Skeletal muscle tissue (tissue), 3 donors: ENCODE measurements at regions not wholly inside any gene's neighbourhood (a gene's known extent, or its start where the extent isn't known, plus 50 kb on each side); places are given as distances from the start of the nearest gene placed in this dataset.
A peak's percentile ranks its signal among the peaks of the same experiment; 100 is the strongest.
"Not testable (repeated sequence)": the region's sequence is repeated elsewhere in the genome, so short reads cannot be mapped to it uniquely, and the experiment has no call there.

Source experiments
- H3K27ac ChIP-seq: one replicate; pipeline ENCODE4 v1.7.0; 2013; ENCODE audit warnings: mild to moderate bottlenecking, low read depth, low read length, inconsistent platforms
- H3K27me3 ChIP-seq, 3 donors: one replicate each; pipeline ENCODE4 v1.7.0; 2013; ENCODE audit warnings: low read length in 3 of 3; ENCODE audit not compliant: control insufficient read depth in 3 of 3, insufficient read depth in 3 of 3
- H3K36me3 ChIP-seq, 3 donors: one replicate each; pipeline ENCODE4 v1.7.0; 2013; ENCODE audit warnings: low read length in 3 of 3; ENCODE audit not compliant: control insufficient read depth in 3 of 3, insufficient read depth in 3 of 3
- H3K4me1 ChIP-seq, 3 donors: one replicate each; pipeline ENCODE4 v1.7.0; 2013; ENCODE audit warnings: low read length in 3 of 3, mild to moderate bottlenecking in 3 of 3; ENCODE audit not compliant: control insufficient read depth in 3 of 3, insufficient read depth in 3 of 3
- H3K4me3 ChIP-seq, 3 donors: one replicate each; pipeline ENCODE4 v1.7.0; 2013; ENCODE audit warnings: low read length in 3 of 3
- H3K9ac ChIP-seq, 3 donors: one replicate each; pipeline ENCODE4 v1.7.0; 2013; ENCODE audit warnings: low read length in 3 of 3, mild to moderate bottlenecking in 3 of 3, moderate library complexity in 2 of 3, low read depth in 1 of 3
- H3K9me3 ChIP-seq, 3 donors: one replicate each; pipeline ENCODE4 v1.7.0; 2013; ENCODE audit warnings: low read length in 3 of 3; ENCODE audit not compliant: control insufficient read depth in 3 of 3
- donor health status: Osteomylitis.

GRCh38 chr2:42978175-42978886 lies 185.9 kb upstream of the HAAO start:
- no peak overlapping the region for H3K27ac ChIP-seq
- H3K9me3 ChIP-seq = no peaks in the 10 kb centered on the region
- no peaks in the 10 kb centered on the region for H3K27me3 ChIP-seq
- no peak overlapping the region for H3K9ac ChIP-seq
- no peaks in the 10 kb centered on the region for H3K36me3 ChIP-seq
- H3K4me1 ChIP-seq = peaks cover 12 to 18% (median 15%) of the 10 kb centered on the region in 3 donors
- H3K4me3 ChIP-seq = no peak overlapping the region

GRCh38 chr2:42977270-42978174 lies 185.1 kb upstream of the HAAO start:
- no peak overlapping the region for H3K9ac ChIP-seq
- H3K9me3 ChIP-seq = no peaks in the 10 kb centered on the region
- H3K4me3 ChIP-seq = no peak overlapping the region
- H3K4me1 ChIP-seq = peaks cover 12 to 18% (median 15%) of the 10 kb centered on the region in 3 donors
- no peak overlapping the region for H3K27ac ChIP-seq
- no peaks in the 10 kb centered on the region for H3K36me3 ChIP-seq
- H3K27me3 ChIP-seq = no peaks in the 10 kb centered on the region

GRCh38 chr2:42976351-42976750 lies 184.0 kb upstream of the HAAO start:
- H3K9ac ChIP-seq = no peak overlapping the region
- H3K9me3 ChIP-seq = no peaks in the 10 kb centered on the region
- H3K4me3 ChIP-seq = no peak overlapping the region
- H3K36me3 ChIP-seq = no peaks in the 10 kb centered on the region
- no peak overlapping the region for H3K27ac ChIP-seq
- no peaks in the 10 kb centered on the region for H3K27me3 ChIP-seq
- peaks cover 12 to 18% (median 15%) of the 10 kb centered on the region in 3 donors for H3K4me1 ChIP-seq

GRCh38 chr2:42974721-42975717 lies 182.6 kb upstream of the HAAO start:
- no peaks in the 10 kb centered on the region for H3K9me3 ChIP-seq
- H3K4me3 ChIP-seq = peak overlapping the region; percentile 64 to 75 (median 67)
- peak overlapping the region; percentile 71 to 86 (median 82) for H3K9ac ChIP-seq
- no peaks in the 10 kb centered on the region for H3K36me3 ChIP-seq
- H3K27ac ChIP-seq = no peak overlapping the region
- H3K4me1 ChIP-seq = peaks cover 12 to 18% (median 16%) of the 10 kb centered on the region in 3 donors
- no peaks in the 10 kb centered on the region for H3K27me3 ChIP-seq

- Histone ChIP-seq H3K36me3 (no peaks in the 10 kb centered on the region), H3K9me3 (no peaks in the 10 kb centered on the region), H3K4me3 (no peak overlapping the region), H3K27ac (no peak overlapping the region), H3K4me1 (peaks cover 17 to 25% (median 23%) of the 10 kb centered on the region in 3 donors), H3K27me3 (no peaks in the 10 kb centered on the region), H3K9ac (peak overlapping the region in 1 of 3 donors; percentile 50)
Measured at GRCh38 chr2:42974169-42974720, 181.9 kb upstream of the HAAO start.

GRCh38 chr2:42973726-42974125 lies 181.3 kb upstream of the HAAO start:
- Histone ChIP-seq H3K9me3 (no peaks in the 10 kb centered on the region), H3K27ac (no peak overlapping the region), H3K4me1 (peaks cover 22 to 29% (median 28%) of the 10 kb centered on the region in 3 donors), H3K27me3 (no peaks in the 10 kb centered on the region), H3K36me3 (no peaks in the 10 kb centered on the region), H3K4me3 (no peak overlapping the region), H3K9ac (peak overlapping the region in 1 of 3 donors; percentile 50)

GRCh38 chr2:42972933-42973516 lies 180.6 kb upstream of the HAAO start:
- not testable (repeated sequence) for H3K36me3 ChIP-seq, H3K27ac ChIP-seq, H3K9me3 ChIP-seq, H3K4me3 ChIP-seq, H3K27me3 ChIP-seq, H3K9ac ChIP-seq
- peaks cover 29 to 36% (median 35%) of the 10 kb centered on the region in 3 donors for H3K4me1 ChIP-seq

GRCh38 chr2:42971947-42972736 lies 179.8 kb upstream of the HAAO start:
- Histone ChIP-seq H3K27ac (no peak overlapping the region), H3K36me3 (no peaks in the 10 kb centered on the region), H3K27me3 (no peaks in the 10 kb centered on the region), H3K9ac (no peak overlapping the region), H3K4me3 (no peak overlapping the region), H3K9me3 (no peaks in the 10 kb centered on the region), H3K4me1 (peaks cover 37 to 44% (median 42%) of the 10 kb centered on the region in 3 donors)
